HG02885 (cell line): ENCODE measurements at regions not wholly inside any gene's neighbourhood (a gene's known extent, or its start where the extent isn't known, plus 50 kb on each side); places are given as distances from the start of the nearest gene placed in this dataset.
"Not testable (repeated sequence)": the region's sequence is repeated elsewhere in the genome, so short reads cannot be mapped to it uniquely, and the experiment has no call there.

ENCODE experiments used
- ATAC-seq: cut with Tn5 transposase; IDR thresholded peaks from one replicate; pipeline ENCODE4 v1.9.1; 2021; ENCODE audit warnings: mild to moderate bottlenecking; ENCODE audit not compliant: unreplicated experiment, poor library complexity

DNA sequence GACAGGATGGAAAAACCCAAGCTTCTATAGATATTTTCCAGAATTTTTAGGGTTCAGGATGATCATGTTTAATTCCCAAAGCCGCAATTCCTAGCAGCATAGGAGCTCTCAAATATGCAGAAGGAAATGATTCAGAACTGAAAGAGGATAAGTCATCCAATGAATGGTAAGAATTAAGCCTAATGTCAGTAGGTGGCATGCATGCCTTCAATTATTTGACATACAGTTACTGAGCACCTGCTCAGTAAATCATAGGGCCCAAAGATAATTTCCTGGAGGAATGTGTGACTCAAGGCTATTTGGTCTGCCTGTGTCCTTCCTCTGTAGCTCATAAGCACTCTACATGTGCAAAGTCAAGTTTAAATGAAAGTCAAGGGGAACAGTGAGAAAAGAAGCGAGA is 116.8 kb upstream of the SLC38A4 start:
- no peak for ATAC-seq

DNA sequence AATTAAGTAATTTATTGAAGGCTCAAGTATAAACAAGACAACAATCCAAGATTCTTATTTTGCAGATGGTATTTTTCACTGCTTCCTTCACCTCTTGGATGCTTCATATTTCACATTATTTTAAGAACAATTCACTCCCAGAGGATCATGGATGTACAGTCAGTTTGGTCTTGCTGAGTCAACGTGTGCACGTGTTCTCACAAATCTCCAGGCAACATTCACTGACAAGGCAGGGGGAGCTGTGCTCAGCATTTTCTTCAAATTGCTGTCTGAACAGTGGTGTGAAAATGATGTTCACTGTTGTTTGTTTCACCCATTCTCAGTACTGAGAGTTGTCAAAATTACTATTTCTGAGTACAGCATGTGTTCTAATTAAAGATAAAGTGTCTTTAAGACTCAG is 118.3 kb upstream of the SLC38A4 start:
- ATAC-seq, result no peak

DNA sequence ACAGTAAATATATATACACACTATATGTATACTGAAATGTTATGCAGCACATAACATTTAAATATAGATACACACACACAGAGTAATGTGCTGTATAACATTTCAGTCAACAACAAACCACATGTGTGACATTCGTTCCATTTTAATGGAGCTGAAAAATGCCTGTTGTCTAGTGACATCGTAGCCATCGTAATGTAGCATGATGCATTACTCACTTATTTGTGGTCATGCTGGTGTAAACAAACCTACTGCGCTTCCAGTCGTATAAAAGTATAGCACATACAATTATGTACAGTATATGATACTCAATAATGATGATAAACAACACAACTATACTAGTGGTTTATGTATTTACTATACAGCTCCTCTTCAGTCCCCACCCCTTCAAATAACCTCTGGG is 119.0 kb upstream of the SLC38A4 start:
- ATAC-seq, result no peak

DNA sequence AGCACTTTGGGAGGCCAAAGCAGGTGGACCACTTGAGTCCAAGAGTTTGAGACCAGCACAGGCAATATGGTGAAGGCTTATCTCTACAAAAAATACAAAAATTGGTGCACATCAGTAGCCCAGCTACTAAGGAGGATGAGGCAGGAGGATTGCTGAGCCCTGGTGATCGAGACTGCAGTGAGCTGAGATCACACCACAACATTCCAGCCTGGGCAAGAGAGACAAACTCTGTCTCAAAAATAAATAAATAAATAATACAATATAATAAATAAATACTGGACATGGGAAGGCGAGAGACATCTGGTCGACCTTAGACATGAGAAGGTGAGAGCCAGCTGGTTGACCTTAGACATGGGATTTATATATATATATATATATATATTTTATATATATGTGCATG is 119.8 kb upstream of the SLC38A4 start:
- ATAC-seq, result no peak

DNA sequence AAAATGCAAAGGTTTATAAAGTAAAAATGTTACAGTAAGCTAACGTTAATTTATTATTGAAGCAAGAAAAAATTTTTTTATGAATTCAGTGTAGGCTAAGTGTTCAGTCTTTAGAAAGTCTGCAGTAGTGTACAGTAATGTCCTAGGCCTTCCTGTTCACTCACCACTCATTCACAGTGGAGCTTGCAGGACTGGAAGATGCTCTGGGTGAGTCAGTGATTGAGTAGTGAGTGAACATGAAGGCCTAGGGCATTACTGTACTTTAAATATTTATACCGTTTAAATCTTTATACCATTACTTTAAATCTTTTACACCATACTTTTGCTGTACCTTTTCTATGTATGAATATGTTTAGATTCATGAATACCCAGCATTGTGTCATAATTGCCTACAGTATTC is 120.3 kb upstream of the SLC38A4 start:
- no peak for ATAC-seq

DNA sequence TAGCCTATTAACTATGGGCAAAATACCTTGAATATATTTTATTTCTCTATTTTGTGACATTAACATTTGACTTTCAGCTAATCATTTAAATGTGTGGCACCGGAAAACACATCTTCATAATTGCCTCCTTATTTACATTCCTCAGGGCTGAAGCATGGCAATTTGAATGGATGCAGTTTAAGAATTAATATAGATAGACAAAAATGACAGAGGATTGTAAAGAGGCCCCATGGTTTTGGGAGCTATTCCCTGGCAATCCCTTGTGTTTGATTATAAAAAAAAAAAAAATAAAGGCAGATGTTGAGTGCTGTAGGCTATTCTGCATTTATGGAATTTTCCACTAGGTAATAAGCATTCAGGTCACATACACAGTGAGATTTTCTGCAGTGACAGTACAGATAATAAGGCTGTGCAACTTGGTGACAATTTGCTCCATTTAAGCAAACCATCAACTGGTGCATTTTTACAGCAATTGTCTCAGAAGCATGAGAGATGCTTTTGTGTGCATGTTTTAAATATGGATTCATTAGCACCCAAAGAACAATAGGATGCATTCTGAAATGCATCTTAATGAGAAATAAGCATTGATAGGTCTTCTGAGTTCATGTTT is 123.2 kb upstream of the SLC38A4 start:
- ATAC-seq, result no peak

DNA sequence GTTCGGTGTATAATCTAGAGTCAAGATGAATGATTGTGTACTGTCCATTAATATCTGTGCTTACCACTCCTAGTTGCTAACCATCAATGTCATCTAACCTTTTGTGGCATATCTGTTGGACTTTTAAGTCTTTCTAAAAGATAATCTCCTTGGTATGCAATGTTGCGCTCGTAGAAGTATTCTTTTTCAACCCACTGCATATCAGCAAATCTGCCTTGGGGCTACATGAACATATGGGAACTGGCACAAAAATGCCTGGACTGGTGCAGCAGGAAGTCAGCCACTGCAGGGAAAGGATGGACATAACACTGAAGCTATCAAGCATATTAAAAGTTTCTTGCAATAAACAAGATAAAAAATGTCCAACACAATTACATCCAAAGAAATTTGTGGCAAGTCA is 124.3 kb upstream of the SLC38A4 start:
- no peak for ATAC-seq

DNA sequence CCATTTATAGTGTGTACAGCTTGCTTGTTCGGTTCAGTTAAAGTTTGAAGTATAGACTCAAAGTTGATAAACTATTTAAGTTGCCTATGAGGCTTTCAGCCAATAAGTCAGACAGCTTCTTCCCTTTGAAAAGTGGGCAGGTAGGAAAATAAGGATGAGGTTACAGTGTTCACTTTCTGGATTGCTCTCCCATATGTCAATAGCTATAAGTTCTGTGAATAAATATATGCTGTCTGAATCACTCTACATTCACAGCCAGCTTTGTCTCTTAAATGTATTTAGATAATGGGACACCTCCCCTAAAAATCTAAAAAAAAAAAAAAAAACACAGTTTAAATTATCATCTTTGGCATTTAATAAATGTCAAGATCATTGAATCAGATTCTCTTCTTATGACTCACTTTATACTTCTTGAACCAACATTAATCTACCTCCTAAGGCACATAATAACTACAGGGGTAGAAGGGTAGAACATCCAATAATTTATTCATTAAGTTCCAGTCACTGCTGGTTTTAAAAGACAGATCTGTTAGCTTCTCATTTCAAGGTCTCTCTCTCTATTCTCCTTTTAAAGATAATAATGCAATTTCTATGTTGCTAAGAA is 126.4 kb upstream of the PCED1B start:
- ATAC-seq, result no peak

DNA sequence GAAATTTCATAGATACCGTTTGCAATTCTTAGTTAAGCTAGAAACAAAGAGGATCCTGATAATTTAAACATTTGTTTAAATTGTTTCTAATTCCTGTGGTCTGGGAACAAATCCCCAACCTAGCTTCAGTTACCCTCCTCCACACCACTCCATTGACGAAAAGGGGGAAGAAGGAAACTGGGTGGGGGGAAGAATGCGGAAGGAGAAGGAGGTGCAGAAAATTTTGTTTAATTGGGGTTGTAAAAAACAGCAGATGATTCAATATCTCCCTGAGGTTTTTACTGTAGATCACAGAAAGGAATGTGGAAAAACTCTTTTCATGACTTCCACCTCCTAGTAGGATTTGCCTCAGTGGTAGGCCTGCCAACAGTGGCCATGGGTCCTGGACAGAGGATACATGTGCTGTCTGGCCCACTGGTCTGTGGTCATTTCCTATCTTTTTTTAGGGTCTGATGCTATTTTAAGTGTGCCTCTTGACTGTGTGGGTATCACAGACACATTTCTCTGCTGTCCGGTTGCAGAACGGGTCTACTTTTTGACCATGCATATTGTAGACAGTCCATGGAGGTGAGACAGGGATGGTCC is 122.9 kb upstream of the PCED1B start:
- no peak for ATAC-seq

DNA sequence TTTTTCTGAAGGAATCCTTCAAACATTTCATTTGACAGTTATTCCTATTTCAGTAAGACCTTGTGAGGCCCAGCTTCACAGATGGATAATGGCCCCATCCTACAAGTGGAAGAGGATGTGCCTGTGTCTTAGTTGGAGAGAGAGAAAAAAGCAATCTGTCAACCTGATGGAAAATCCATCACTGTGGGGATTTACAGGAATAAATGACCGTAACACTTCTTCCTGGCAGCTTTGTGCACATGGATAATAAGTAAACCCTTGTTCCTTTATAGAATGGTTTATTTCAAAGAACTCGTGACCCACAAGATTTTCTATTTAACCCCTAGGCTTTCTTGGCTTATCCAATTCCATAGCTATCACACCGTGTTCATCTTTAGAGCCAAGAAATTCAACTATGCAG is 121.4 kb upstream of the PCED1B start:
- ATAC-seq, result no peak

DNA sequence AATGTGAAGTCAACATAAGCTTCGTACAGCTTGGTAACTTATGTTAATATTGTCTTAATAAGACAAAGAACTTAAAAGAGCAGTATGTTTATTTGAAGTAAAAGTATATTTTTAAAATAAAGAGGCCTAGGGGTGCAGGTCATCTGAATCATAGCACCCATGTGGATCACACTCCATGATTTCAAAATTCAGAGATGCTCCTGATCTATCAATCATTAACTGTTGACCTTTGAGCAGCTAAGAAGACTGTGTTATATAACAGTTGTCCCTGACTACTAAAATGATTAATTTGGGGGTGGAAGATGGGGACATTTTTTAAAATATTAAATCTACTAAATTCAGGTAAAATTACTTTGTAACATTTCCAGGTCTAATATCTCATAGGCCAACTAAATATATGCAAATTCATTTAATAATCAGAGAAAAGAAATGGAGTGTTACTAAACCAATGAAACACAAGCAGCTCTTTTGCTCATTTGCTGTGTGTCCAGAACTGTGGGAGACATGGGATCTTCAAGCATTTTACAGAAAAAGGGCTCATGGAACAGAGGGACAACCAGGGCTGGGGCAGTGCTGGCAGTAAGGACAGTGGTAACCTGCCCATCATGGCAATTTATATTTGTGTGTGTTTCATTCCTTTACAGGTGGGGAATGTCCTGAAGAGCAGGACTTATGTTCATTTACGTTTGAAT is 120.7 kb upstream of the PCED1B start:
- ATAC-seq, result no peak

DNA sequence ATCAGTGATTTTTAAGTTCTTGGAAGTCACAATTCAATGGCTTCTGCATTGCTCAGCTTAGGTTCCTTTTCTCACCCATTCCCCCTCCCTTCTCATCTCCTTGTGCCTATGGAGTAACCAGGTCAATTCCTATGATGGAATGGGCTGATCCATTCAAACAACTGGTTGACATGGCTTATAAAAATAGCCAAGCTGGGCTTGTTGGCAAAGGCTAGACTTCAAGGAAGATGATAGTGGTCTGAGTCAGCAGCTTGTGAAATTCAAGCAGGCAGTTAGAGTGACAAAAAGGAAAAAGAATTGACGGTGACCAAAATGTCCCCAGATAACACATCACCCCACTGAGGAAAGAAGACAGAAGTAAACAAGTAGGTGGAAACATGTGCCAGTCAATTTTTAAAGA is 119.9 kb upstream of the PCED1B start:
- no peak for ATAC-seq

DNA sequence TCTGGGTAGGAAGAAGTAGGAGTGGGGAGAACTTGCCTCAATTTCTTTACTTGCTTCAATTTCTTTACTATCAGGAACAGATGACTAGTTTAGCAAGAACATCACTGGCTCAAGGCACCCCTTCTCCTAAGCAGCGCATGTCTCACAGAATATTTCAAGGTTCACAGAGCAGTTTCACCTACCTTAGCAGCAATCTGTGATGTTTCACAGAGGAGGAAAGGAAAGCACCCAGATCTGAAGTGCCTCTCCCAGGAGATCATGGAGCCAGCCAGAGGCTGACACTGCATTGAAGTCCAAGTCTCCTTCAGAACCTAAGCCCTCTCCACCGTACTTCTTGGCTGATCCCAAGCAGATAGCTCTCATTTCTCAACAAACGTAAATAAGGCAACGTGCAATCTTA is 118.7 kb upstream of the PCED1B start:
- no peak for ATAC-seq

DNA sequence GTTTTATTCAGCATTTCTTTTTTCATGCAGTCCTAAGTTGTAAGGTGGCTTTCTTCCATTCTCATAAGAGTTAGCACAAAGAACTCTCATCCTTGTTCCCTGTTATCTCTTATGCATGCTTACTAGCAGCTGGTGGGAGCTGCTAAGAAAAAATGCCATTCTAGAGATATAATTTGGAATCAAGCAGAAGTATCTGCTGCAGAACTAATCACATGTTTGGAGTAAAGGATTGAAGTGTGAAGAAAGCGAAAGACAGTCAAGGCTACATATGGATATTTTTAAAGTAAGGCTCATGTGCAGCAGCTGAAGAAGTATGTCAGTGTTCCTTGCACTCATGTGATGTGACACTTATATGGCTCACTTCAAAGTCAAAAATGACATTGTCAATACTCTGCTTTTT is 116.2 kb upstream of the PCED1B start:
- ATAC-seq, result no peak

DNA sequence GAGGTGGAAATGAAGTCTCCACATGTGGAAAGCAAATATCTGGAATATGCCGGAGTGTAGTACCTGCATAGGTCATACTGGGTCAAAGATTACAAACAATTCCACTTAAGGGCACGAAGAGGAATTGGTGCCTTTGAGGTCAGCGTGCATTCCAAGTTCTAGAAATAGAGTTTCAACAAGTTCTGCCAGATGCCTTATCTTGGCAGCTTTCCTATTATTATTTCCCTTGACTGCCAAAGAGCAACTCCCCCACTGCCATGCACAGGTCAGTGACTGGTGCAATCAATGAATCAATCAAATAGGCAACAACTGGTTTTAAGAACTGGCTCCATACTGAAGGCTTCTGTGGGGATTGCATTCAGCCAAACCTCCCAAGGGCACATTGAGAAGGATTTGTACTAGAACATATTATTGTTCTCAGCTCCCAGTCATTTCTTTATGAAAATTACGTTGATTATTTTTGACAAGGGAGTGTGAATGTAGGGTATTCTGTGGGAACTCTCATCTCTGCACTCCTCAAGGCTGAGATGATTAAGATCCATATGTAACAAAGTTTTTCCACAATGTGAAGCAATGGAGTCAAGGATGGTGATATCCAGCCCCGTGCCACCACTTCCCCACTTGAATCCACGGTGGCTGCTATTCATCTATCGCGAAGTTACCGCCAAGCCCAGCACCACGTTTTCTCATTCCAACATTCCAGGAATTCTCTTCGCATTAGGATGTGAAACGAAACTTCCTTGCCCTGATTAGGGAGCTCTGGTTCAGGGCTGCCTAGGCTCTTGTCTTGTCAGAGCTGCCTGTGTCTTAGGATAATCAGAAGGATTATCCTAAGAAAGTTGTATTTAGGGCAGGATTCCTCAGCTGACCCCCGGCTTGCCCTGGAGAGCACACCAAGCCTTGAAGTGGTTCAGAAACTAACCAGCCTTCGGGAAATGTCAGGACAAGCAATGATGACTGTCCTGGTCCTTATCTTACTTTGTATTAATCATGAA is 115.1 kb upstream of the PCED1B start:
- ATAC-seq, result no peak

DNA sequence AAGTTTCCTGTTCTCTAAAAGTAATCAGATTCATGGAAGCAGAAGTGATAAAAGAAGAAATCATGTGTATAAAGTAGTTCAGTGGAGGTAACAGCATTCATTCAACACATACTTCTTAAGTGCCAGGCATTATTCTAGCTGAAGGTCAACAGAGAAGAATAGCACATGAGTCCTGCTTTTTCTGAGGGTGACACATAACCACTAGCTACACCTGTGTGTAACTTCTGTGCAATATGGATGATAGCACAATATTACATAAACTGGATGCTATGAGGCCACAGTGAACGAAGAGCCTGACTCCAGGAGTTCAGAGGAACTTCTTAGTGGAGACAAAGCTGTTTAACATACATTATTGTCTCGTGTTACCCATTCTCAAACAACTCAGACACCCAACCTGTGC is 114.3 kb upstream of the PCED1B start:
- no peak for ATAC-seq

DNA sequence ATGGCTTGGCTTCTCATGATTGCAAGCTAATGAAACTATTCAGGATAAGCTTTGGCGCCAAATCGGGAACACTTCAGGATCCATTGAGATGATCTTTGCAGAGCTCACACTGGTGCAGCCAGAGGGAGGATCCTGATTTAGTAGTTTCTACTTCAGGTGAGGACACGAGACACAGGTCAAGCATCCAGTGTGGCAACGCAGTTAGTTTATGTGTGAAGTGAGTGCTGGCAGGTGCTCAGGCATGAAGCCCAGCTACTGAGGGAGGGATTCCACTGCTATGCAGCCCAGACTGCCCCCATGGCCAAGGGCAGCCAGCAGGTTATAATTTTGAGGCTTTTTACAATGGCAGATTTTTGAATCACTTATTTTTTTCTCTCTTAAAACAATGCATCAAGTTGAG is 113.5 kb upstream of the PCED1B start:
- ATAC-seq, result no peak

DNA sequence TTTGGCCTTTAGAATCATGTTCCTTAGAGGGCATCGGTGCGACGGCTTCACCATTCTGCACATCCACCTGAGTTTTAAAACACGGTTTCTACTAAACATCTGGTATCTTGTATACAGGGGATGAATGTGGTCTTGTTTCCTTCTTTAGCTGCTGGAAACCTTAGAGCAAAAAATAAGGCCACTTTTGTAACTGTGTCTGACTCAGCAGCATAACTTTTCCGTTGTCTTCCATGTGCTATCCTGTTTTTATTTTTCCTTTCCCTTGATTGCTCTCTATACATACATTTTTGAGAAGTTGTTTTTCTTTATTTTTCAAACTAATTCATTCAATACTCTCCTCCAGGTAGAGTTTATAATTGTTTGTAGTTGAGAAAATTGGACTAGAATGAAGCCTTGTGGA is 108.8 kb upstream of the PCED1B start:
- ATAC-seq, result no peak

DNA sequence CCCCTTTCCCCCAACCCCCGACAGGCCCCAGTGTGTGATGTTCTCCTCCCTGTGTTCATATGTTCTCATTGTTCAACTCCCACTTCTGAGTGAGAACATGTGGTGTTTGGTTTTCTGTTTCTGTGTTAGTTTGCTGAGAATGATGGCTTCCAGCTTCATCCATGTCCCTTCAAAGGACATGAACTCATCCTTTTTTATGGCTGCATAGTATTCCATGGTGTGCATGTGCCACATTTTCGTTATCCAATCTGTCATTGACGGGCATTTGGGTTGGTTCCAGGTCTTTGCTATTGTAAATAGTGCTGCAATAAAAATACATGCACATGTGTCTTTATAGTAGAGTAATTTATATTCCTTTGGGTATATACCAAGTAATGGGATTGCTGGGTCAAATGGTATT is 105.5 kb upstream of the PCED1B start:
- not testable (repeated sequence) for ATAC-seq

DNA sequence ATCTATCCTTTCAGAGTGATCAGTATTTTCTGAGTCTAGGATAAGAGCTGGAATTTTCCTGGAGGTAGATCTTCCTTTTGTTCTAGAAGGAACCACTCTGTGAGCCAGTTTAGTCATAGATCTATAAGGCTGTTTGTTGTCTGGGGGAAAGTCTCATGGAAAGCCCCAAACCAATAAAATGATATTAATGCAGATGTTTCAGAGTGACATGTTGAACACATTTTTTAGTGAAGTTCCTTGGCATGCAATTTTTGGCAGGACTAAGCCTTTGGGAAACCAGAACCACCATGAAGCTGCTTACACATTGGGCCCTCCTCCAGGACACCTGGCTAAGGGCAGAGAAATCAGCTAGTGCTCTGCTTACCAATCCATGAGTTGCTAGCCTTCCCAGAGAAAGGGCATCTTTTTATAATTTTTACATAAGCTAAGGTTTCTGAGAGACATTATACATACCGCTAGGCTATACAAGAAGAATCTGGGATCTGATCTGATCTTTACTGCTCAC is 101.5 kb upstream of the PCED1B start:
- ATAC-seq, result no peak
